GM19372 (cell line): ENCODE measurements at regions not wholly inside any gene's neighbourhood (a gene's known extent, or its start where the extent isn't known, plus 50 kb on each side); places are given as distances from the start of the nearest gene placed in this dataset.

Source experiments
- ATAC-seq: cut with Tn5 transposase; IDR thresholded peaks from one replicate; pipeline ENCODE4 v1.9.1; 2021; ENCODE audit warnings: mild to moderate bottlenecking, low read depth, moderate library complexity; ENCODE audit not compliant: unreplicated experiment

- ATAC-seq = no peak
Measured at GRCh38 chr1:192100686-192101468, 57.4 kb upstream of the RGS18 start.

GRCh38 chr1:192104128-192104527 lies 54.1 kb upstream of the RGS18 start:
- no peak for ATAC-seq

- ATAC-seq = no peak
Measured at GRCh38 chr1:192104852-192105251, 53.4 kb upstream of the RGS18 start.

- ATAC-seq = no peak
Measured at GRCh38 chr1:192108161-192108560, 50.1 kb upstream of the RGS18 start.
